ENCODE measurements at regions not wholly inside any gene's neighbourhood (a gene's known extent, or its start where the extent isn't known, plus 50 kb on each side); places are given as distances from the start of the nearest gene placed in this dataset.

DNA sequence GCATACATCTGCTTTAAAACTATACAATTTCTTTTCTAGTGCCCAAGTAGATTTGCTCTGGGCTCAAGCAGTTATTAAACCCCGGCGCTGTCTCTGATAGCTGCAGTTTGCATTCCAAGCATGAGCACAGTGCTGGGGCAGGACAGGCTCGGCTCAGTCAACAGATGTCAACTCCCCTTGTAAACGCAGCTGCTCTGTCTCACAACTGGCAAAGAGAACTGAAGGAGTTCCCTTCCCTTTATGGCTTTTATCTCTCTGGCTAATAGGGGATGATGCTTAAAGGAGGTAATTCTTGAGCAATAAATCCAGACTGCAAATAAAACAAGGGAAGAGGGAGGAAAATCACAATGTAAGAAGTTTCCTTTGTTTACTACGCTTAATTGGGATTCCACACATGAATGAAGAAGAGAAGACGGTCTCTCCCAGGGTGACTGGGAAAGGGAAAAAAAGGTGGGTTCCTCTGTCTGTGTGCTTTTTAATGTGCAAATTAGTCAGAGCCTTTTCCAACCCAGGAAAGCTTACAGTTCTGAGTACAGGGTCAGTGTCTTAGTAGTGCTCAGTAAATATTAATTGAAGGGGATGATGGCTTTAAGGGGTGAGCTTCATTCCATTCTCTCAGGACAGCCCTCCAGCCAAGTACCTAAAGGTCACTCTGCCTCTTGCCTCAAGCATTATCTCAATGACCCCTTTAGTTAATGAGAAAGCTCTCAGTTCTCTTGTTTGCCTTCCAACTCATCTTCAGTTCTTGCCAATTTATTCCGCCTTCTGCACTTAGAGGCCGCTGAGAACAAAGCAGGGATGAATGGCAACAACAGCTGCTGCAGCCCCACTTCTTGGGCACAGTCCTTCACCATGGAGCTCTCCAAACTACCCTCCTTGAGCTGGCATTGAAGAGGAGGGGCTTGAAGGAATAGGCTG is 155.7 kb upstream of the JADE1 start:
- TF ChIP-seq, protein P1, sequence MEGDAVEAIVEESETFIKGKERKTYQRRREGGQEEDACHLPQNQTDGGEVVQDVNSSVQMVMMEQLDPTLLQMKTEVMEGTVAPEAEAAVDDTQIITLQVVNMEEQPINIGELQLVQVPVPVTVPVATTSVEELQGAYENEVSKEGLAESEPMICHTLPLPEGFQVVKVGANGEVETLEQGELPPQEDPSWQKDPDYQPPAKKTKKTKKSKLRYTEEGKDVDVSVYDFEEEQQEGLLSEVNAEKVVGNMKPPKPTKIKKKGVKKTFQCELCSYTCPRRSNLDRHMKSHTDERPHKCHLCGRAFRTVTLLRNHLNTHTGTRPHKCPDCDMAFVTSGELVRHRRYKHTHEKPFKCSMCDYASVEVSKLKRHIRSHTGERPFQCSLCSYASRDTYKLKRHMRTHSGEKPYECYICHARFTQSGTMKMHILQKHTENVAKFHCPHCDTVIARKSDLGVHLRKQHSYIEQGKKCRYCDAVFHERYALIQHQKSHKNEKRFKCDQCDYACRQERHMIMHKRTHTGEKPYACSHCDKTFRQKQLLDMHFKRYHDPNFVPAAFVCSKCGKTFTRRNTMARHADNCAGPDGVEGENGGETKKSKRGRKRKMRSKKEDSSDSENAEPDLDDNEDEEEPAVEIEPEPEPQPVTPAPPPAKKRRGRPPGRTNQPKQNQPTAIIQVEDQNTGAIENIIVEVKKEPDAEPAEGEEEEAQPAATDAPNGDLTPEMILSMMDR (IDR thresholded peaks at IDR 0.05): no peak
- no peak for TF ChIP-seq POLR2A (IDR thresholded peaks at IDR 0.05)

All from lower leg skin (tissue), 3 donors.